ENCODE measurements at regions not wholly inside any gene's neighbourhood (a gene's known extent, or its start where the extent isn't known, plus 50 kb on each side); places are given as distances from the start of the nearest gene placed in this dataset.

DNA sequence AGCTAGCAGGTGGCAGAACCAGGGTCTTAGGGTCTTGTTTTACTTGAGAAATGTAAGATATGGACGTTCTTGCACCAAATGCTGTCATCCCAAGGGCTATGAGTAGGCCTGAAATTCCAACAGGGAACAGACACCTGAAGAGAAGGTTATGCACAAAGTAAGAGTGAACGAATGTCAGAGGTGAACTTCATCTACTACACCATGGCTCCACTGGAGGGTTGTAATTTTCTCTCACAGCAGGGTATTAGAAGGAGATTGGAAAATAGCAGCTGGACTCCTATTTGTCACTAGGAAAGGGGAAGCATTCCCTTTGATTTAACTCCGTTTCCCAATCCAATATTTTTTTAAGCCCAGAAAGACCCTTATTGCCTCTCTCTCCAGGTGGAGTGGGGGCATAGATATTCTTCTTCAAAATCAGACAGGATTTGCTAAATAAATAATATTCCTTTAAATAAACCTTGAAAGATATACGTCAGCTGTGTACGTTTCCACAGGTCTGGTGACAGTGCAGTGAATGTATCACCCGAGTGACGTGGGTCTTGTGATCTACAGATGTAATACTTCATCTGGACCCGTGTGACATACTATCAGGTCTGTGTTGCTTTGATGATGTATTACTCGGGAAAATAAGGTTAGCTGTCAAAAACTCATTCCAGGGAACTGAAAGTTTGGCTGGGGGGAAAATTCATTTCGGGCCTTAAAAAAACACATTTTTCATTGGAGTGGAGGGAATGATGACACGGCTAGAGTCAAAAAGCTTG lies 302.6 kb downstream of the CHL1 start:
- TF ChIP-seq CTCF (conservative IDR thresholded peaks at IDR 0.05; ENCODE audit: low read depth, low read length) (no peak), EZH2 (IDR thresholded peaks at IDR 0.05; ENCODE audit: borderline replicate concordance, low read depth, low read length, poor library complexity, severe bottlenecking) (no peak)
